Retinal pigment epithelial cell (primary cell): ENCODE measurements at regions not wholly inside any gene's neighbourhood (a gene's known extent, or its start where the extent isn't known, plus 50 kb on each side); places are given as distances from the start of the nearest gene placed in this dataset.

ENCODE experiments used
- DNase-seq: peaks from one replicate; pipeline ENCODE4 v3.0.0-alpha.2; 2010; ENCODE audit warnings: low read depth
- H3K4me3 ChIP-seq: 2 replicates; pipeline ENCODE4 v1.5.1; 2011; ENCODE audit warnings: mild to moderate bottlenecking, low read length, control low read depth, moderate library complexity
- CTCF ChIP-seq: conservative IDR thresholded peaks from 2 replicates; pipeline ENCODE4 v1.5.1; 2011; ENCODE audit warnings: low read depth, low read length, control low read depth, inconsistent platforms

- H3K4me3 ChIP-seq = no peak overlapping the region
- DNase-seq = no peak
- TF ChIP-seq CTCF = no peak
These were observed 93.4 kb downstream of the ABHD5 start for GRCh38 chr3:43783987-43784639.

- H3K4me3 ChIP-seq = no peak overlapping the region
- no peak for TF ChIP-seq CTCF
- DNase-seq = no peak
These were observed 93.9 kb downstream of the ABHD5 start for GRCh38 chr3:43784640-43785011.

GRCh38 chr3:43785551-43785950 is 94.8 kb downstream of the ABHD5 start:
- H3K4me3 ChIP-seq = no peak overlapping the region
- TF ChIP-seq CTCF = no peak
- DNase-seq = no peak

GRCh38 chr3:43786102-43786501 is 95.4 kb downstream of the ABHD5 start:
- H3K4me3 ChIP-seq = no peak overlapping the region
- no peak for DNase-seq
- no peak for TF ChIP-seq CTCF

GRCh38 chr3:43786526-43787305 is 96.0 kb downstream of the ABHD5 start:
- no peak for DNase-seq
- TF ChIP-seq CTCF = no peak
- H3K4me3 ChIP-seq = no peak overlapping the region

- no peak for TF ChIP-seq CTCF
These were observed 96.6 kb downstream of the ABHD5 start for GRCh38 chr3:43787330-43787729.

GRCh38 chr3:43789028-43789427 is 98.3 kb downstream of the ABHD5 start:
- TF ChIP-seq CTCF = no peak
- no peak overlapping the region for H3K4me3 ChIP-seq
- DNase-seq = no peak

More at GRCh38 chr3:43787330-43787729, 96.6 kb downstream of the ABHD5 start:
- H3K4me3 ChIP-seq = no peak overlapping the region
- DNase-seq = no peak
